ENCODE measurements at regions not wholly inside any gene's neighbourhood (a gene's known extent, or its start where the extent isn't known, plus 50 kb on each side); places are given as distances from the start of the nearest gene placed in this dataset.

GRCh38 chr2:52311862-52312261 is 1279.9 kb upstream of the NRXN1 start:
- Histone ChIP-seq H3K9me3 (ENCODE audit: control insufficient read depth, low read length) (no peaks in the 10 kb centered on the region), H3K27ac (no peak overlapping the region), H3K4me3 (ENCODE audit: low read depth, low read length) (no peak overlapping the region), H3K79me2 (no peaks in the 10 kb centered on the region), H3K27me3 (ENCODE audit: control insufficient read depth, insufficient read depth, low read length) (no peaks in the 10 kb centered on the region), H3K4me1 (no peaks in the 10 kb centered on the region), H2AFZ (no peak overlapping the region), H3K9ac (no peak overlapping the region), H3K4me2 (ENCODE audit: low read length) (no peak overlapping the region), H3K36me3 (ENCODE audit: control insufficient read depth, insufficient read depth, low read length) (no peaks in the 10 kb centered on the region)
- TF ChIP-seq CTCF (IDR thresholded peaks at IDR 0.05), result no peak

- no peak overlapping the region for H3K4me2 ChIP-seq (ENCODE audit: low read length)
- H3K79me2 ChIP-seq, result no peaks in the 10 kb centered on the region
- no peaks in the 10 kb centered on the region for H3K27me3 ChIP-seq (ENCODE audit: control insufficient read depth, insufficient read depth, low read length)
- no peaks in the 10 kb centered on the region for H3K4me1 ChIP-seq
- no peak overlapping the region for H3K4me3 ChIP-seq (ENCODE audit: low read depth, low read length)
- no peaks in the 10 kb centered on the region for H3K36me3 ChIP-seq (ENCODE audit: control insufficient read depth, insufficient read depth, low read length)
- no peak overlapping the region for H3K27ac ChIP-seq
- TF ChIP-seq CTCF (IDR thresholded peaks at IDR 0.05), result no peak
- no peak overlapping the region for H2AFZ ChIP-seq
- H3K9me3 ChIP-seq (ENCODE audit: control insufficient read depth, low read length), result no peaks in the 10 kb centered on the region
- H3K9ac ChIP-seq, result no peak overlapping the region
These were observed 1276.2 kb upstream of the NRXN1 start for GRCh38 chr2:52308156-52308555.

- H3K9me3 ChIP-seq (ENCODE audit: control insufficient read depth, low read length), result no peaks in the 10 kb centered on the region
- H3K4me1 ChIP-seq, result no peaks in the 10 kb centered on the region
- no peaks in the 10 kb centered on the region for H3K79me2 ChIP-seq
- TF ChIP-seq CTCF (IDR thresholded peaks at IDR 0.05), result no peak
- H2AFZ ChIP-seq, result no peak overlapping the region
- no peak overlapping the region for H3K4me2 ChIP-seq (ENCODE audit: low read length)
- no peaks in the 10 kb centered on the region for H3K36me3 ChIP-seq (ENCODE audit: control insufficient read depth, insufficient read depth, low read length)
- no peaks in the 10 kb centered on the region for H3K27me3 ChIP-seq (ENCODE audit: control insufficient read depth, insufficient read depth, low read length)
- no peak overlapping the region for H3K27ac ChIP-seq
- no peak overlapping the region for H3K9ac ChIP-seq
- H3K4me3 ChIP-seq (ENCODE audit: low read depth, low read length), result no peak overlapping the region
These were observed 1262.7 kb upstream of the NRXN1 start for GRCh38 chr2:52294628-52295027.

GRCh38 chr2:52292801-52293200 is 1260.9 kb upstream of the NRXN1 start:
- H3K9ac ChIP-seq, result no peak overlapping the region
- no peaks in the 10 kb centered on the region for H3K4me1 ChIP-seq
- no peak overlapping the region for H3K4me2 ChIP-seq (ENCODE audit: low read length)
- H3K9me3 ChIP-seq (ENCODE audit: control insufficient read depth, low read length), result no peaks in the 10 kb centered on the region
- H3K79me2 ChIP-seq, result no peaks in the 10 kb centered on the region
- H3K27me3 ChIP-seq (ENCODE audit: control insufficient read depth, insufficient read depth, low read length), result no peaks in the 10 kb centered on the region
- no peak overlapping the region for H2AFZ ChIP-seq
- no peaks in the 10 kb centered on the region for H3K36me3 ChIP-seq (ENCODE audit: control insufficient read depth, insufficient read depth, low read length)
- H3K4me3 ChIP-seq (ENCODE audit: low read depth, low read length), result no peak overlapping the region
- H3K27ac ChIP-seq, result no peak overlapping the region
- TF ChIP-seq CTCF (IDR thresholded peaks at IDR 0.05), result no peak

GRCh38 chr2:52289741-52290140 is 1257.8 kb upstream of the NRXN1 start:
- Histone ChIP-seq H3K27me3 (ENCODE audit: control insufficient read depth, insufficient read depth, low read length) (no peaks in the 10 kb centered on the region), H3K4me1 (no peaks in the 10 kb centered on the region), H3K9ac (no peak overlapping the region), H3K9me3 (ENCODE audit: control insufficient read depth, low read length) (no peaks in the 10 kb centered on the region), H3K4me3 (ENCODE audit: low read depth, low read length) (no peak overlapping the region), H3K27ac (no peak overlapping the region), H3K4me2 (ENCODE audit: low read length) (no peak overlapping the region), H3K36me3 (ENCODE audit: control insufficient read depth, insufficient read depth, low read length) (no peaks in the 10 kb centered on the region), H2AFZ (no peak overlapping the region), H3K79me2 (no peaks in the 10 kb centered on the region)
- TF ChIP-seq CTCF (IDR thresholded peaks at IDR 0.05), result no peak

Measured in parathyroid adenoma (tissue), 2 donors.